MCF 10A (cell line): ENCODE measurements at regions not wholly inside any gene's neighbourhood (a gene's known extent, or its start where the extent isn't known, plus 50 kb on each side); places are given as distances from the start of the nearest gene placed in this dataset.

Experiments used
- BruUV-seq: library from RNA; stranded (reverse); fragments of 400-500 nt; replicated peaks from 2 replicates; lab custom pipeline; 2021; lab: Mats Ljungman, UMichigan
- CTCF ChIA-PET: fragments of 300-600 bp; sonication (Branson Sonifier 250); formaldehyde crosslinking; extraction: SDS; loops from one replicate; lab custom pipeline; 2021; ENCODE audit warnings: antibody characterized with exemption, inconsistent platforms; lab: Yijun Ruan, JAX
- POLR2A ChIA-PET: fragments of 300-600, 350-650 bp; sonication (Branson Sonifier 250); formaldehyde crosslinking; extraction: SDS; loops from one replicate; lab custom pipeline; 2020; ENCODE audit warnings: antibody characterized with exemption, inconsistent platforms; lab: Yijun Ruan, JAX
- DNase-seq: peaks from one replicate; pipeline ENCODE4 v3.0.0-alpha.2; 2018; ENCODE audit not compliant: unreplicated experiment
- H3K27ac Mint-ChIP-seq: one replicate; pipeline ENCODE4 v1.8.0; 2022; ENCODE audit warnings: mild to moderate bottlenecking, low read depth, mixed read lengths; ENCODE audit not compliant: unreplicated experiment
- H3K27me3 Mint-ChIP-seq: one replicate; pipeline ENCODE4 v1.8.0; 2022; ENCODE audit warnings: mixed read lengths; ENCODE audit not compliant: insufficient read depth, unreplicated experiment
- H3K36me3 Mint-ChIP-seq: one replicate; pipeline ENCODE4 v1.8.0; 2022; ENCODE audit warnings: mild to moderate bottlenecking, moderate library complexity, mixed read lengths; ENCODE audit not compliant: insufficient read depth, unreplicated experiment
- H3K4me1 Mint-ChIP-seq: one replicate; pipeline ENCODE4 v1.8.0; 2022; ENCODE audit warnings: mixed read lengths; ENCODE audit not compliant: insufficient read depth, unreplicated experiment
- H3K4me3 Mint-ChIP-seq: one replicate; pipeline ENCODE4 v1.8.0; 2022; ENCODE audit warnings: mild to moderate bottlenecking, moderate library complexity, mixed read lengths; ENCODE audit not compliant: unreplicated experiment
- H3K9me3 Mint-ChIP-seq: one replicate; pipeline ENCODE4 v1.8.0; 2022; ENCODE audit warnings: mixed read lengths; ENCODE audit not compliant: unreplicated experiment
- intact Hi-C: fragments of 100-400 bp; cut with micrococcal nuclease; formaldehyde crosslinking; loops from 2 replicates; pipeline ENCODE4 v1.14.1; 2022
- TF ChIP-seq, protein P1 (sequence below): fragments of 200-600 bp; IDR thresholded peaks from one replicate; pipeline ENCODE4 v1.8.0; 2022; ENCODE audit warnings: antibody characterized with exemption, mild to moderate bottlenecking; ENCODE audit not compliant: unreplicated experiment

DNA sequence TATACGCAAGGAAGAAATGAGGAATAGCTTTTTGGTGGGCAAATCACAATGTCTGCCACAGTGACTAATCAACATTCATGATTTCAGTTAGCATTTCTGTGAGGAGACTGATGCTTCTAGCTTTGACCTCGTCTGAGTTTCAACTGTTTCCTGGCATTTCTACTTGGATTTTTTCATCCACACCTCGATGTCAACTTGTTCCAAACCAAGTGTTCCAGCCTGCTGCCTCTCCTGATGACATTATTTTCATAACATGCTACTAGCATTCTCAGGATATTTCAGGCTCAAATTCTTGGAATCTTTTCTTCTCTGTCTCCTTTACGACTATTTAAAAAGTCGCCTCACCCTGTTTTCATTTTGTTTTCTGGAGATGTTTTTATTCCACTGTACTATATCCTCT lies 90.3 kb upstream of the TEX13D start:
- Mint-ChIP-seq H3K27me3 (peaks cover 28% of the 10 kb centered on the region), H3K9me3 (no peaks in the 10 kb centered on the region), H3K36me3 (no peaks in the 10 kb centered on the region), H3K27ac (no peak overlapping the region), H3K4me3 (no peak overlapping the region), H3K4me1 (no peaks in the 10 kb centered on the region)
- DNase-seq = no peak
- intact Hi-C loops = no loop called here
- BruUV-seq = no TSS peak
- CTCF ChIA-PET = no interaction called here
- POLR2A ChIA-PET = no interaction called here
- TF ChIP-seq, protein P1, sequence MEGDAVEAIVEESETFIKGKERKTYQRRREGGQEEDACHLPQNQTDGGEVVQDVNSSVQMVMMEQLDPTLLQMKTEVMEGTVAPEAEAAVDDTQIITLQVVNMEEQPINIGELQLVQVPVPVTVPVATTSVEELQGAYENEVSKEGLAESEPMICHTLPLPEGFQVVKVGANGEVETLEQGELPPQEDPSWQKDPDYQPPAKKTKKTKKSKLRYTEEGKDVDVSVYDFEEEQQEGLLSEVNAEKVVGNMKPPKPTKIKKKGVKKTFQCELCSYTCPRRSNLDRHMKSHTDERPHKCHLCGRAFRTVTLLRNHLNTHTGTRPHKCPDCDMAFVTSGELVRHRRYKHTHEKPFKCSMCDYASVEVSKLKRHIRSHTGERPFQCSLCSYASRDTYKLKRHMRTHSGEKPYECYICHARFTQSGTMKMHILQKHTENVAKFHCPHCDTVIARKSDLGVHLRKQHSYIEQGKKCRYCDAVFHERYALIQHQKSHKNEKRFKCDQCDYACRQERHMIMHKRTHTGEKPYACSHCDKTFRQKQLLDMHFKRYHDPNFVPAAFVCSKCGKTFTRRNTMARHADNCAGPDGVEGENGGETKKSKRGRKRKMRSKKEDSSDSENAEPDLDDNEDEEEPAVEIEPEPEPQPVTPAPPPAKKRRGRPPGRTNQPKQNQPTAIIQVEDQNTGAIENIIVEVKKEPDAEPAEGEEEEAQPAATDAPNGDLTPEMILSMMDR = no peak

DNA sequence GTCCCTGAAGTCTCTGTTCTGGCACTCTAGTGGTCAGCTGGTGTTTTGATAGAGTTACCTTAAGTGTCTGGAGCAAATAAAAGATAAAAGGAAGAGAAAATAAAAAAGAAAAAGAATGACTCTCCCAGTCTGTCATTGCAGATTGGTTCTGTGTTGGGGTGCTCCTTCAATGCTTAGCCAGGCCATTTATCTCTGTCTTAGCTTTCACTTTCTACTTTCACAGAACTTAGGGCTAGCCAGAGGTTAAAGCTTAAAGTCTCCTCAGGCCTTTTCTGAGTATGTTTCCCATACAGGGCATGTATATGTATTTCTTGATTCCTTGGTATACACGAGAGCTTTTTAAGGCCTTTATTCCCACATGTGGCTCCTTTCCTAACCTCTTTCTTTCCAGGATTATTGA lies 83.1 kb upstream of the TEX13D start:
- DNase-seq = no peak
- Mint-ChIP-seq H3K9me3 (peaks cover 8% of the 10 kb centered on the region), H3K4me1 (no peaks in the 10 kb centered on the region), H3K4me3 (no peak overlapping the region), H3K27ac (no peak overlapping the region), H3K36me3 (no peaks in the 10 kb centered on the region), H3K27me3 (no peaks in the 10 kb centered on the region)
- no TSS peak for BruUV-seq
- TF ChIP-seq, protein P1 = no peak
- intact Hi-C loops = no loop called here
- ChIA-PET CTCF (interaction anchor here (0.6 kb wide), 1 partner anchor 14 kb away, joined by 3 read pairs; no protein-coding TSS in a partner anchor), POLR2A (no interaction called here)

DNA sequence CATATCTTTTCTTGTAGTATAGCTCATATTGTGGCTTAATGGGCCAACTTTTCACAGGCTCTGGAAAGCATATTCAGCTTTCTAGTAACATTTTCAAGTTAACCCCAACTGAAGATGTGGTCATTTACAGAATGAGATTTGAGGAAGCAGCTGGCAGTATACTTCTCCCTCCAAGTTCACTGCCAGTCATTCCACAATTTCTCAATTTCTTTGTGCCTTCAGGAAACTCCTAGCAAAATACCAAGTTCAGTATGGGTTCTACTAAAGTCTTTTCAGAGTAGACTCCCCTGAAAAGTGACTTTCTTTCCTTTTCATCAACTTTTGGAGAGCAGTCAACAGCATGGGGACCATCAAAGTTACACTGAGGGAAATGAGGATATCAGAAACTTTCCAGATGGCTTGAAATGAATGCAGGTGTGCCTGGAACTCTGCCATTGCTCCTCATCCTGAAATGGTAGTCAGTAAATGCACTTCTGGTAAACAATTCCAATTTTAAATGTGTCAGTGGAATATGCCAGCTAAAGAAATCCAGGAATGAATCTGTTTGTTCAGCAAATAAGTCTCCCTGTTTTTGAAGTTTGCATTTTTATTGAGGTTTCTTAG lies 81.5 kb upstream of the TEX13D start:
- H3K4me1 Mint-ChIP-seq = no peaks in the 10 kb centered on the region
- ChIA-PET POLR2A (interaction anchor here (0.7 kb wide), 1 partner anchor 10 kb away, joined by 5 read pairs; no protein-coding TSS in a partner anchor), CTCF (interaction anchor here (0.5 kb wide), 1 partner anchor 475 kb away, joined by 3 read pairs; no protein-coding TSS in a partner anchor)
- no peaks in the 10 kb centered on the region for H3K27me3 Mint-ChIP-seq
- BruUV-seq = no TSS peak
- peaks cover 8% of the 10 kb centered on the region for H3K9me3 Mint-ChIP-seq
- H3K4me3 Mint-ChIP-seq = no peak overlapping the region
- intact Hi-C loops = no loop called here
- no peaks in the 10 kb centered on the region for H3K36me3 Mint-ChIP-seq
- no peak for DNase-seq
- no peak overlapping the region for H3K27ac Mint-ChIP-seq
- TF ChIP-seq, protein P1 = no peak

DNA sequence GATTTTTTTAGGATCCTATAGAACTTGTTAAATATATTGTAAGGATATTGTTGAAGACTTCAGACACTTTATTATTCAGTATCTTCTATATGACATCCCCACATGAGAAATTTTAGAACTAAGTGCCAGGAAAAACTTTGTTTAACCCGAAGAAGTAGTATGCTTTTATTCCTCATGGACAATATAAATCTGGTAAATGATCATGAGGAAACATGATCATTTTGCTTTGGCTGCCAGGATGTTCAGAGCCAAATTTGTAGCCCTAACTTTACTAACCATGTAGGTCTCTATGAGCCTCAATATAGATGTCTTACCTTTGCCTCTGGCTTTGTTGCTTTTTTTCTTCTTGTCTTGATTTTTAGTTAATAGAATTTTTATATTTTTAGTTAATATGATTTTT lies 77.8 kb upstream of the TEX13D start:
- Mint-ChIP-seq H3K4me1 (no peaks in the 10 kb centered on the region), H3K4me3 (no peak overlapping the region), H3K27me3 (no peaks in the 10 kb centered on the region), H3K9me3 (peaks cover 5% of the 10 kb centered on the region), H3K36me3 (peaks cover 5% of the 10 kb centered on the region), H3K27ac (no peak overlapping the region)
- CTCF ChIA-PET = no interaction called here
- POLR2A ChIA-PET = no interaction called here
- BruUV-seq = no TSS peak
- intact Hi-C loops = no loop called here
- no peak for DNase-seq
- TF ChIP-seq, protein P1 = no peak
